Femur (tissue), 1 donor: ENCODE measurements at regions not wholly inside any gene's neighbourhood (a gene's known extent, or its start where the extent isn't known, plus 50 kb on each side); places are given as distances from the start of the nearest gene placed in this dataset.
"Not testable (repeated sequence)": the region's sequence is repeated elsewhere in the genome, so short reads cannot be mapped to it uniquely, and the experiment has no call there.

Experiments
- DNase-seq: peaks from one replicate; pipeline ENCODE4 v3.0.0-alpha.2; 2017

DNA sequence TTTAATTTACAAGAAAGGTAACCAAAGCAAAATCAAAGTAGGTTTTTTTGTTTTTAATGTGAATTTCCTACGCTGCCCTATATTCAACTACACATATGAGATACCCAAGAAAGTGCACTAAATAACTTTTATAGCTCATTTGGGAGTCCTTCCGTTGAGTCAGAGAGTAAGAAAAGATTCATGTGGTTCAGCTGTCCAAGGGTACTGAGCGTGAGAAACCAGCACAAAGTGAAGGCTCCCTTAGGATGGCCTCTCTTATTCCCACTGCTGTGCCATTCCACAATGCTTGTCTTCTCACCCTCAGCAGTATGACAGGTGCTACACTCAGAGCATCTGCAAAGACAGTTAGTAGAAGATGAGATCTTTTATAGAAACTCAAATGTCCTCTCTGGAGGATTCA is 85.8 kb upstream of the POMZP3 start:
- not testable (repeated sequence) for DNase-seq

DNA sequence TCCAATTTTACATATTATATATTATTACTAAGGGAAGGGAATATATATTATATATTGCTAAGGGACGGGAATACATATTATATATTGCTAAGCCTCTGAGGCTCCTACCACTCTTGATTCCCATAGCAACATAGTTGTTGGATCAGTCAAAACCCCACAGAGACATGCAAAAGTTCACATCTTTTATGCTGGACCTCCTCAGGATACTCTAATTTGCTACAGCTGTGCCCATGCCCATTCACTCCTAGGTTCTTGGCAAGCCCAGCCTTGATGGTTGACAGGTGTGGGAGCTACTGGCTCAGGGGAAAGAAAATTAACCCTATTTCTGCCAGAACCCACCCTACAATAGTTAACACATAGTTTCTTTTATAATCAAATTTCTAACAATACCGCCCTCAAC is 84.6 kb upstream of the POMZP3 start:
- peak; percentile 11 for DNase-seq

DNA sequence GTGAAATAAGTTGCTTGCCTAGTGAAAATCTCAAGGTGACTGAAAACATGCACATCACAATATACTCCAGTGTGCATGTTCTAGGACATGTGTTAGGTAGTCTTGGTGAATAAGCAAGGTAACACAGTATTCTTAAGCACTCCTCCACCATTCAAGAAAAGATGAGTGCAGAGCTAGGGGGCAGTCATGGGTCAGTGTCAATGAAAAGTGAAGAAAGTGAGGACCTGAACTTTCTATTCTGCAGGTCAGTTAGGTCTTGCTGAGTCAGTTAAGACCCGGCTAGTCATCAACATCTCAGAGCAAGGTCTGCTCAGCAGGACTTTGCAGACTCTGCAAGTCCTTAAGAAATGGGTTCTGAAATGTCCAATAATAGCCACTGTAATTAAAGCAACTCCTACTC is 82.6 kb upstream of the POMZP3 start:
- DNase-seq = not testable (repeated sequence)

DNA sequence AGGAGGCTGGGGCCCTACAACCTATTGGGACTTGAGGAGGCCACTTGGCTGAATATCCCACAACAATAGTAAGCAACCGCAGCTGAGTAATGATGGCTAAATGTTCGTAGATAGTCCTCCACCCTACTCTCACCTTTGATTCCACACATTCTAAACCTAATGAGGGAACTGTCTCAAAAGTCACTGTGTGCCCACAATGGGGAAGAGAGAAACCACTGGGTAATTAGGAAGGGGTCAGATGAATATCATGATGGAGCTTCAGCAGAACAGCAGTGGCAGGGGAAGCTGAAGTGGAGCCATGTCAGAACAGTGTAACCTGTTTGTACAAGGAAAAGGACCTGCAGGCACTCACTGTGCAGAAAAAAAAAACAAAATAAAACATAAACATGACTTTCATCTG is 81.4 kb upstream of the POMZP3 start:
- not testable (repeated sequence) for DNase-seq

DNA sequence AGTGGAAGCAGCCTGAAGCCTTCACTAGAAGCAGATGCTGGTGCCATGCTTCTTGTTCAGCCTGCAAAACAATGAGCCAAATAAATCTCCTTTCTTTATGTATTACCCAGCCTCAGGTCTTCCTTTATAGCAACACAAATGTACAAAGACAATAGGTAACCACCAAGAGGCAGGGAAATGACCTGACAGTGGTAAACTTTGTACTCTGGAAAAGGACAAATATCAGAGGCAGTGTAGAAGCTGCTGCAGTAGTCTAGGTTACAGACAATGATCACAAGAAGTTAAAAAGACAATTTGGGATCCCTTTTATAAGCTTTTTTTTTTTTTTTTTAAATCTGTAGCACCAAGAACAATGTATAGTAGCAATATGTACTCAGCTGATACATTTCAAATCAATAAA is 76.7 kb upstream of the POMZP3 start:
- not testable (repeated sequence) for DNase-seq

DNA sequence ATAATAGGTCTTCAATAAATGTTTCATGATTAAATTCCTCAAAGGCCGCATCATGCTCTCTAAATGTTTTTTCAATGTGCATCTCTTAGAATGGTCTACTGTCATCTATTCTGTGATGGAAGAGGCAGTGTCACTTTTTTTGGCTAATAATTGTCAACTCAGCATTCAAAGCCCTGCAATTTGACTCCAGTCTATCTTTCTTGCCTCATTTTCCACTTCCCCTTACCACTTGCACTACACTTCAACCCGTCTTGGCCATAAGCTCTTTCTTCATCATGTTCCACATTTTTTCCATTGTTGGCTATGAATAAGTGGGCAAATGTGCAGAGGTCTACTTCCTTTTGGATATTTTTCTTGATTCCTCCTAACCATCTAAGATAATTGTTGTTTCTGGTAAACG is 59.2 kb upstream of the POMZP3 start:
- not testable (repeated sequence) for DNase-seq

DNA sequence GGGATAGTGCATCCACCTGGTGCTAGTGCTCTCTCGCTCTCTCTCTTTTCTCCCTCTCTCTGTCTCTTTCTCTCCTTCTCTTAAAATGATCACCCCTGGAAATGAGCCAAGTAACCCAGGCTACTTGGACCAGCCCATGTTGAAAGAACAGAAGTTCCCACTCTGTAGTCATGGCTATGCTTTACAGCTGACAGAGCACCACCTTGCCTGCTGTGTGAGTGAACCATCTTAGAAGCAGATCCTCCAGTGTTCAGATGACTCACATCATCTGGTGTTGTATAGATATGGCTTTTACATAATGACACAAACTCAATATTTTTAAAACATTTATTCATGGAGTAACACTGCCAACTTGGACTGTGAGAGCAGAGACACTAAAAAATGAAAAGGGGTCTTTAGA is 57.7 kb upstream of the POMZP3 start:
- DNase-seq = not testable (repeated sequence)

DNA sequence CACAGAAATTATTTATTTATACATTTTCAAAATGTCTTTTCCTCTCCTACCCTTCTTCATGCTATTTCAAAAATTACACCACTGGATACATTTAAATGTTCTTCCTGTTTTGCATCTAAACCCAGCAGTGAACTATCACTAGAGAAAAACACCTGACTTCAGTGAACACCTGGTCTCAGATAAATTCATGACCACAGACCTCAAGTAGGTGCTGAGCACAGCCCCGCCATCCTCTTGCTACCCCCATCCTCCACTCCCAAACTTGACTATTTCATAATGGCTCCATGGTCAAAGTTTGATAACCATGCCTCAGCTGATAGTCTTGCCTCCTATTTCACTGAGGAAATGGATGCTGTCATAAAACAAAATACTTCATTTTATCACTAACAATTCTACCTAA is 56.6 kb upstream of the POMZP3 start:
- DNase-seq = not testable (repeated sequence)

DNA sequence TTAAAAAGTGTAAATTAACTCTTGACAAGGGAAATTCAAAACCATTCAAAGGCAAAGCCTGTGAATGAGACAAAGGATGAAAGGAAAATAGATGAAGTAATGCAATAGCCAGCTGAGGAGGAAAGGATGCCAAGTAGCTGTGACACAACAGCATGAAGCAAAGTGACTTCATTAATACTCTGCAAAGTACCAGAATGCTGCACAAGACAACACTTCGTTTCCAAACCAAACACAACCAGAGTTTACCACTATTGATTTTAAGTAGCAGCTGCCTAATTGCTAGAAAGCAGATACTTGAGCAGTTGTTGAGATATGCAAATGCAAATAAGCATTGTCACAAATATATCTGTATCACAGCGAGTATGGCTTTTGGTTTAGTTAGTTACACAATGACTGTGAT is 54.7 kb upstream of the POMZP3 start:
- DNase-seq = not testable (repeated sequence)

DNA sequence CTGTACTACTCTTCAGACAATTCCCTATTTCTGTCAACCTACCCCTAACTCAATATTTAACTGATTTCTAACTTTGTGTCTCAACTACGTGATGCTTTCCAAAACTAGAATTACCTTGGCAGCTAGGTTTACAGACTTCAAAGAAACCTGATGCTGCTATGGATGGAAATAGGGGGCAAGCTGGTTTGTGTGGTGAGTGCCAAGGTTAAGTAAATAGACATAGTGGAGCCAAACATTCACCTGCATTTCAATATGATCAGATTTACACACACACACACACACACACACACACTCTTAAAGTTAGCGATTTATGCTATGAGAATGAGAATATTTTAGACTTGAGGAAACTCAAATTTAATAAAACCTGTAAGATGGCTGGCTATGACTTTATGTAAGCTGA is 52.1 kb upstream of the POMZP3 start:
- not testable (repeated sequence) for DNase-seq

DNA sequence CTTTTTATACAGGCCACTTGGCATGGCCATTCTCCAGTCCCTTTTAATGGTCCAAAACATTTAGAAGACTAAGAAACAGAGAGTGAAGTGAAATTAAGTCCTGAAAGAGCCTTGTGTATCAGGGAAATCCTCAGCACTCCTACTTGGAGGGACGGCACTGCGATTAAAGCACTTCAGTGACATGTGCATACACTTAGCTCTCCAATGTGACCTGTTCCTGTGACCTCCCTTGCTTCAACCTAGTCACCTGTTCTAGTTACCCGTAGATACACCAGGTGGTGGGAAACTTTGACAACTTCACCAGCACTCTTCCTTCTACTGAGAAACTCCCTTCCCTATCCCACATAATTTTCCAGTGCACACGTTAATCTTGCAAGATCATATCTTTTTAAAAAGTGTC is 51.4 kb upstream of the POMZP3 start:
- DNase-seq = not testable (repeated sequence)

DNA sequence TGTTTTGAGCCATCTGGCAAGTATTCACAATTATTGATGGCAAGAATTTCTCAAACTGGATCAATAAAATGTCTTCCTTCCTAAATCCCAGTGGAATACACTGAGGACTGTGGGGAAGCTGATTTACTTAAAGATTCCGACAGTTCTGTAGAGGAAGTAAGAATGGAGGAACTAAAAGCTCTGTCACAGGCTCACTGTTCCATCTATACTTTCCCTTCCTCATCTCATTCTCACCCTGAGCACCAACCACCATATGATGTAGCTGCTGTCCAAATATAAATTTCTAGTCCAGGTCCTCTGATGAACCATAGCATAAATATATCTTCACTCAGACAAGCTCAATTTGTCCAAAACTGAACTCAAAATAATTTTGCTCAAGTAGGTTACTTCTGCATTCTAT is 49.8 kb upstream of the POMZP3 start:
- not testable (repeated sequence) for DNase-seq
